OCI-LY7 (cell line): ENCODE measurements at regions not wholly inside any gene's neighbourhood (a gene's known extent, or its start where the extent isn't known, plus 50 kb on each side); places are given as distances from the start of the nearest gene placed in this dataset.

Experiments
- CTCF ChIP-seq: fragments of 200-600 bp; sonication (generic); conservative IDR thresholded peaks from 2 replicates; pipeline ENCODE4 v1.5.1; 2014; ENCODE audit warnings: mild to moderate bottlenecking, antibody characterized with exemption, low read length, moderate library complexity, mixed read lengths
- EZH2phosphoT487 ChIP-seq: fragments of 200-600 bp; sonication (generic); IDR thresholded peaks from 2 replicates; pipeline ENCODE4 v1.6.1; 2018; ENCODE audit warnings: low read depth, borderline replicate concordance, mild to moderate bottlenecking, mixed run types, antibody characterized with exemption, low read length, moderate library complexity, mixed read lengths

- TF ChIP-seq CTCF (no peak), EZH2phosphoT487 (no peak)
Measured at GRCh38 chr15:94927003-94927402, 695.6 kb downstream of the MCTP2 start.
